ENCODE measurements at regions not wholly inside any gene's neighbourhood (a gene's known extent, or its start where the extent isn't known, plus 50 kb on each side); places are given as distances from the start of the nearest gene placed in this dataset.
"Not testable (repeated sequence)": the region's sequence is repeated elsewhere in the genome, so short reads cannot be mapped to it uniquely, and the experiment has no call there.

DNA sequence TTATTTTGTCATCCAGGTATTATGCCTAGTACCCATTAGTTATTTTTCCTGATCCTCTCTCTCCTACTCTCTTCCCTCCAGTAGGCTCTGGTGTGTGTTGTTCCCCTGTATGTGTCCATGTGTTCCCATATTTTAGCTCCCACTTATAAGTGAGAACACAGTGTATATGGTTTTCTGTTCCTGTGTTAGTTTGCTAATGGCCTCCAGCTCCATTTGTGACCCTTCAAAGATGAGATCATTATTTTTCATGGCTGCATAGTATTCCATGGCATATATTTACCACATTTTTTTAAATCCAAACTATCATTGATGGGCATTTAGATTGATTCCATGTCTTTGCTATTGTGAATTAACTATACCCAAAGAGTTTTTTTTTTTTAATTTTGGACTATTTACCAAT, 1675.7 kb upstream of the B3GALT2 start:
- Histone ChIP-seq H3K9me3 (ENCODE audit: insufficient read depth, low read length, severe bottlenecking) (no peaks in the 10 kb centered on the region), H3K36me3 (ENCODE audit: insufficient read depth, low read length) (no peaks in the 10 kb centered on the region), H3K4me1 (ENCODE audit: insufficient read depth, low read length) (no peaks in the 10 kb centered on the region), H3K27me3 (ENCODE audit: insufficient read depth, low read length, poor library complexity) (no peaks in the 10 kb centered on the region), H2AFZ (ENCODE audit: low read depth, low read length) (no peak overlapping the region), H3K9ac (ENCODE audit: low read depth, low read length) (no peak overlapping the region), H3K79me2 (ENCODE audit: insufficient read depth, low read length) (no peaks in the 10 kb centered on the region), H3K27ac (ENCODE audit: low read length) (no peak overlapping the region), H4K20me1 (ENCODE audit: insufficient read depth, low read length) (no peaks in the 10 kb centered on the region), H3K4me3 (ENCODE audit: low read depth in 1 of 2, low read length in 2 of 2) (no peak overlapping the region), H3K4me2 (ENCODE audit: insufficient read depth, low read length) (no peak overlapping the region)
- TF ChIP-seq EZH2 (IDR thresholded peaks at IDR 0.05; ENCODE audit: borderline replicate concordance, low read depth, low read length, severe bottlenecking), result no peak
- TF ChIP-seq, protein P1, sequence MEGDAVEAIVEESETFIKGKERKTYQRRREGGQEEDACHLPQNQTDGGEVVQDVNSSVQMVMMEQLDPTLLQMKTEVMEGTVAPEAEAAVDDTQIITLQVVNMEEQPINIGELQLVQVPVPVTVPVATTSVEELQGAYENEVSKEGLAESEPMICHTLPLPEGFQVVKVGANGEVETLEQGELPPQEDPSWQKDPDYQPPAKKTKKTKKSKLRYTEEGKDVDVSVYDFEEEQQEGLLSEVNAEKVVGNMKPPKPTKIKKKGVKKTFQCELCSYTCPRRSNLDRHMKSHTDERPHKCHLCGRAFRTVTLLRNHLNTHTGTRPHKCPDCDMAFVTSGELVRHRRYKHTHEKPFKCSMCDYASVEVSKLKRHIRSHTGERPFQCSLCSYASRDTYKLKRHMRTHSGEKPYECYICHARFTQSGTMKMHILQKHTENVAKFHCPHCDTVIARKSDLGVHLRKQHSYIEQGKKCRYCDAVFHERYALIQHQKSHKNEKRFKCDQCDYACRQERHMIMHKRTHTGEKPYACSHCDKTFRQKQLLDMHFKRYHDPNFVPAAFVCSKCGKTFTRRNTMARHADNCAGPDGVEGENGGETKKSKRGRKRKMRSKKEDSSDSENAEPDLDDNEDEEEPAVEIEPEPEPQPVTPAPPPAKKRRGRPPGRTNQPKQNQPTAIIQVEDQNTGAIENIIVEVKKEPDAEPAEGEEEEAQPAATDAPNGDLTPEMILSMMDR (IDR thresholded peaks at IDR 0.05; ENCODE audit: borderline replicate concordance, extremely low read depth, low read length, poor library complexity, severe bottlenecking), result no peak
- no peak for DNase-seq
- no peak for ATAC-seq (ENCODE audit: insufficient read depth, low read depth)

DNA sequence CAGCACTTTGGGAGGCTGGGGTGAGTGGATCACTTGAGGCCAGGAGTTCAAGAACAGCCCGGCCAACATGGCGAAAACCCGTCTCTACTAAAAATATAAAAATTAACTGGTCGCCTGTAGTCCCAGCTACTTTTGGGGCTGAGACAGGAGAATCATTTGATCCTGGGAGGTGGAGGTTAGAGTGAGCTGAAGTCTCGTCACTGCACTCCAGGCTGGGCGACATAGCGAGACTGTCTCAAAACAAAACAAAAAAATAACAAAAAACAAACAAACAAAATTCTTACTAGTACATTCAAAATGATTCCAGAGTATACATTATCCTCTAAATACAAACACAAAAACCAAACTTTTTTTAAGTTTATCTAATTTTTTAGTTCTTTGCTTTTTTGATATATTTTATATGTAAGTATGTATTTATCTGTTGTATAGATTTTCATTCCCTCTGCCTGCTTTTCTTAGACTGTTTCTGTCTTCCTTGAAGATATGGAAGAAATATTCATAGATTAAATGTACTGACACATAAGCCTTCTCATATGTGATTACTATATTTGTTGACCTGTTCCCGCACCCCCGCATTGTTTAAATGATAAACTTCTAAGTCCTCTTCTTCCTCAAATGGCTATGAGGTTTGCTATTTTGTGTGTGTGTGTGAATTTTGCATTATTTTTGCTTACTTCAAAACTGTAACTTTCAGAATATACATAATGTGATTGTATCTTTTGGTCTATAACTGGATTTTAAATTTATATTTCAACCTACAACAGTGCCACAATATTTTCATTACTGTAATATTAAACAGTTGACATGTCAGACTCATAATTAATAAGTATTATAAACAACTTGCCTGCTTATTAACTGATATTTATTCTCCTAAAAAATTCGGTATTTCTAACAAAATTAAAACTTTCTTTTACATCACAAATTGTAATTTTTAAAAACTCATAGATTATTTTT, 1674.1 kb upstream of the B3GALT2 start:
- no peaks in the 10 kb centered on the region for H3K4me1 ChIP-seq (ENCODE audit: insufficient read depth, low read length)
- H3K4me3 ChIP-seq (ENCODE audit: low read depth in 1 of 2, low read length in 2 of 2), result no peak overlapping the region
- TF ChIP-seq, protein P1 (IDR thresholded peaks at IDR 0.05; ENCODE audit: borderline replicate concordance, extremely low read depth, low read length, poor library complexity, severe bottlenecking), result no peak
- no peak for TF ChIP-seq EZH2 (IDR thresholded peaks at IDR 0.05; ENCODE audit: borderline replicate concordance, low read depth, low read length, severe bottlenecking)
- no peaks in the 10 kb centered on the region for H3K79me2 ChIP-seq (ENCODE audit: insufficient read depth, low read length)
- no peak overlapping the region for H3K27ac ChIP-seq (ENCODE audit: low read length)
- no peaks in the 10 kb centered on the region for H3K9me3 ChIP-seq (ENCODE audit: insufficient read depth, low read length, severe bottlenecking)
- H3K4me2 ChIP-seq (ENCODE audit: insufficient read depth, low read length), result no peak overlapping the region
- no peak overlapping the region for H2AFZ ChIP-seq (ENCODE audit: low read depth, low read length)
- H3K36me3 ChIP-seq (ENCODE audit: insufficient read depth, low read length), result no peaks in the 10 kb centered on the region
- no peaks in the 10 kb centered on the region for H4K20me1 ChIP-seq (ENCODE audit: insufficient read depth, low read length)
- no peak for ATAC-seq (ENCODE audit: insufficient read depth, low read depth)
- H3K27me3 ChIP-seq (ENCODE audit: insufficient read depth, low read length, poor library complexity), result no peaks in the 10 kb centered on the region
- DNase-seq, result no peak
- H3K9ac ChIP-seq (ENCODE audit: low read depth, low read length), result no peak overlapping the region

DNA sequence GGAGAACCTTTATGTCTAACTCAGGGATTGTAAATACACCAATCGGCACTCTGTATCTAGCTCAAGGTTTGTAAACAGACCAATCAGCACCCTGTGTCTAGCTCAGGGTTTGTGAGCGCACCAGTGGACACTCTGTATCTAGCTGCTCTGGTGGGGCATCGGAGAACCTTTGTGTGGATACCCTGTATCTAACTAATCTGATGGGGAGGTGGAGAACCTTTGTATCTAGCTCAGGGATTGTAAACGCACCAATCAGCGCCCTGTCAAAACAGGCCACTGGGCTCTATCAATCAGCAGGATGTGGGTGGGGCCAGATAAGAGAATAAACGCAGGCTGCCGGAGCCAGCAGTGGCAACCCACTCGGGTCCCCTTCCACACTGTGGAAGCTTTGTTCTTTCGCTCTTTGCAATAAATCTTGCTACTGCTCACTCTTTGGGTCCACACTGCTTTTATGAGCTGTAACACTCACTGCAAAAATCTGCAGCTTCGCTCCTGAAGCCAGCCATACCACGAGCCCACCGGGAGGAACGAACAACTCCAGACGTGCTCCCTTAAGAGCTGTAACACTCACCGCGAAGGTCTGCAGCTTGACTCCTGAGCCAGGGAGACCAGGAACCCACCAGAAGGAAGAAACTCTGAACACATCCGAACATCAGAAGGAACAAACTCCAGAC, 1673.2 kb upstream of the B3GALT2 start:
- H3K9ac ChIP-seq (ENCODE audit: low read depth, low read length); H3K9me3 ChIP-seq (ENCODE audit: insufficient read depth, low read length, severe bottlenecking); DNase-seq; H3K4me2 ChIP-seq (ENCODE audit: insufficient read depth, low read length); H3K79me2 ChIP-seq (ENCODE audit: insufficient read depth, low read length); H3K4me1 ChIP-seq (ENCODE audit: insufficient read depth, low read length); H3K27ac ChIP-seq (ENCODE audit: low read length); H3K4me3 ChIP-seq (ENCODE audit: low read depth in 1 of 2, low read length in 2 of 2); H3K27me3 ChIP-seq (ENCODE audit: insufficient read depth, low read length, poor library complexity); ATAC-seq (ENCODE audit: insufficient read depth, low read depth); H2AFZ ChIP-seq (ENCODE audit: low read depth, low read length); H3K36me3 ChIP-seq (ENCODE audit: insufficient read depth, low read length); H4K20me1 ChIP-seq (ENCODE audit: insufficient read depth, low read length): not testable (repeated sequence)

DNA sequence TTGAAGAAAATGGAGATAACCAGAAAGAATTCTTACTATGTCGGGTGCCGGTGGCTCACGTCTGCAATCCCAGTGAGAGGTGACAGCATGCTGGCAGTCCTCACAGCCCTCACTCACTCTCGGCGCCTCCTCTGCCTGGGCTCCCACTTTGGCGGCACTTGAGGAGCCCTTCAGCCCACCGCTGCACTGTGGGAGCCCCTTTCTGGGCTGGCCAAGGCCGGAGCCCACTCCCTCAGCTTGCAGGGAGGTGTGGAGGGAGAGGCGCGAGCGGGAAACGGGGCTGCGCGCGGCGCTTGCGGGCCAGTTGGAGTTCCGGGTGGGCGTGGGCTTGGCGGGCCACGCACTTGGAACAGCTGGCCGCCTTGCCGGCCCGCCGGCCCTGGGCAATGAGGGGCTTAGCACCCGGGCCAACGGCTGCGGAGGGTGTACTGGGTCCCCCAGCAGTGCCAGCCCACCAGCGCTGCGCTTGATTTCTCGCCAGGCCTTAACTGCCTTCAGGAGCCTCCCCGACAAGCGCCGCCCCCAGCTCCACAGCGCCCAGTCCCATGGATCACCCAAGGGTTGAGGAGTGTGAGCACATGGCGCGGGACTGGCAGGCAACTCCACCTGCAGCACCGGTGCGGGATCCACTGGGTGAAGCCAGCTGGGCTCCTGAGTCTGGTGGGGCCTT, 1672.5 kb upstream of the B3GALT2 start:
- H4K20me1 ChIP-seq (ENCODE audit: insufficient read depth, low read length); H3K4me2 ChIP-seq (ENCODE audit: insufficient read depth, low read length); H2AFZ ChIP-seq (ENCODE audit: low read depth, low read length); H3K27ac ChIP-seq (ENCODE audit: low read length); ATAC-seq (ENCODE audit: insufficient read depth, low read depth); DNase-seq; H3K79me2 ChIP-seq (ENCODE audit: insufficient read depth, low read length); H3K4me3 ChIP-seq (ENCODE audit: low read depth in 1 of 2, low read length in 2 of 2); H3K27me3 ChIP-seq (ENCODE audit: insufficient read depth, low read length, poor library complexity); H3K4me1 ChIP-seq (ENCODE audit: insufficient read depth, low read length); H3K9ac ChIP-seq (ENCODE audit: low read depth, low read length); H3K36me3 ChIP-seq (ENCODE audit: insufficient read depth, low read length); H3K9me3 ChIP-seq (ENCODE audit: insufficient read depth, low read length, severe bottlenecking): not testable (repeated sequence)
